ENCODE measurements at regions not wholly inside any gene's neighbourhood (a gene's known extent, or its start where the extent isn't known, plus 50 kb on each side); places are given as distances from the start of the nearest gene placed in this dataset.

DNA sequence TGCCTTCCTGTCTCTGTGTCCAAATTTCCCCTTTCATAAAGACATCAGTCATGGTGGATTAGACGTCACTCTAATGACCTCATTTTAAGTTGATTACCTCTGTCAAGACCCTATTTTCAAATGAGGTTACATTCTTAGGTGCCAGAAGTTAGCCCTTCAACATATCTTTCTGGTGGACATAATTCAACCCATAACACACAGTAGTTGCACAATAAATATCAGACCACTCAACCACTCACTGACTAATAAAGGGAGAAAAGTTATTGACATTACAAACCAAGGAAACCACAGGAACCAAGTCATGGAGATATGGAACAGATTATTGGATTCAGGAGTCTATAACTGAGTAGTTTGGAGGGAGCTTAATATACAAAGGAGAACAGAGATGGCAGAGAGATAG is 377.4 kb upstream of the ACVR2A start:
- no peak for DNase-seq (ENCODE audit: low spot score)

DNA sequence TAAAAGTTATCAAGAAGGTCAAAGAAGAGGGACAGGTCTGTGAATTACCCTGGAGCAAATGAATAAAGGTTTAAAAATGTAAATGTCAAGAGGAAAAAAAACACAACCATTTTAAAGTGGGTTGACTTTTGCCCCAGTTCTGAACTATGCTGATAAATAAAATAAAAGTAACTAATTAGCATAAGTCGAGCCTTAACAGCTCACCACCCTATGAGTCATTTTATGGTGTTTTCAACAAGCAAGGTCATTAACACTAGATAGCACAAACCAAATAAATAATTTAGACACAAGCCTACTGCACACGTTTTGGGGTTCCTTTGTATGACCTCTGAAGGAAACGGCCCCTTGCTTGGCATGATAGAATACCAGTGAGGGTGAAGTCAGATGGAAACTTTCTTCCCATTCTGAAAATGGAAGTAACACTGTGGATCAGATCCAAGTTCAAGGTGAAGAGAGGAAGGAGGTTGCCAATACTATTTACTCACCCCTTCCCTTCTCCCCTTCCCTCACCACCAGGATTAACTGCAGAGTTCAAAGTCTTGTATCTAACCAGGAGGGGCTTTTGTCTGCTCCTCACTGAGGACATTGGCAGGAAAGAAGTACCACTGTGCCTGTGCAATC is 380.0 kb upstream of the ACVR2A start:
- no peak for DNase-seq (ENCODE audit: low spot score)

DNA sequence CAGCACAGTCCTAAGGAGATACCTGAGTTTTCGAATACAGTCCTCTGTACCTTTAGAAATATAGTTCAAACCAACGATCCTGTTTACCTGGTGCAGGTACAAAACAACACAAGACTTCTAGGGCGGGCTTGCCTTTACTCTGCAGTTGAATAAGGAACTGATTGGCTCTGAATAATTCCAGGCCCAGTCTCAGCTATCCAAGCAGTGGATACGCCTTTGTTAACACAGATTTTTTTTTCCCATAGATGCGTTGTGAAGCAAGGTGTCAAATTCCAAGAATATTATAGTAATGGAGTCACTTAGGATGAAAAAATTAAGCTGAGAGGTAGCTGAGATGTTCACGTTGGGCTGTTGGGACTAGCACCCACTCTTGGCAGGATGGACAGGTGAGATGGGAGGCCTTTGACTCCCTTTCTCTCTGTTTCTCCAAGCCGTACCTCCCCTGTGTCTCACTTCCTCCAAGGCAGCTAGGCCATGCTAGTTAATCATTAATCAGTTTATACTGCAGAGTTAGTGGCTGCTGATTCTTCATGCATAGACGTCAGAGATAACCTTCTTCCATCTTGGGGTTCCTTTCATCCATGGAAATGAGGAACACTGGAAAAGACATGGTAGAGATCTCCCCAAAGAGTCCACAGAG is 380.8 kb upstream of the ACVR2A start:
- DNase-seq (ENCODE audit: low spot score) = no peak

DNA sequence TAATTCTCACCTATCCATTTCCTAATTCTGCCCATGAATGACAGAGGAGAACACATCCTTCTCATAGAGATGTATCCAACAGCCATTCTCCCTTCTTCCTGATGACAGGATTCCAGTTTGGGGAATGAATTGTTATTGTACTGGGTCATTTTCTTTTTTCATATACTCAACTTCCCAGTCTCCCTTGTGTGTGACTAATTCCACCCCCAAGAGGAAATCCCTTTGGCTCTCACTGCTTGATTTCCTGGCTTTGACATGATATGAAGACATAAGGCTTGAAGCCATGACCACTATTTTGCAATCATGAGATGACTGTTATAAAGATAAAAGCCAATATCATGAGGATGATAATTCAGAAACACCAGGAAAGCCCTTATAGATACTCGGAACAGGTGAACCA is 384.7 kb upstream of the ACVR2A start:
- no peak for DNase-seq (ENCODE audit: low spot score)

DNA sequence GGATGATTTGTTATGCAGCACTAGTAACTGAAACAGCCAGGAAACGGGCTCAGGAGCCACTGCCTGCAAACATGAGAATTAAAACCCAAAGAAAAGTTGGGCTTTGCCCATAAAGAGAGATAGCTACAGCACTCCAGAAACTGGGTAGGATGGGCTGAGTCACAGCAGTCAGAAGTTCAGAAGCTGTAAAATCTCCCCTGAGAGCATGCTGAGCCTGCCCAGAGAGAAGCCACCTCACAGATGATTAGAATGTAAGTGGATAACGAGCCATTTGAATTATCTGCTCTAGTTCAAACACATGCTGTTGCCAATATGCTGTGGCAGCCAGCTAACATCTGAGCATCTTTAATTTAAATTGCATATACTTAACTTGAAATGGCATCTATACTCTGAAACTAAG is 388.1 kb upstream of the ACVR2A start:
- no peak for DNase-seq (ENCODE audit: low spot score)

DNA sequence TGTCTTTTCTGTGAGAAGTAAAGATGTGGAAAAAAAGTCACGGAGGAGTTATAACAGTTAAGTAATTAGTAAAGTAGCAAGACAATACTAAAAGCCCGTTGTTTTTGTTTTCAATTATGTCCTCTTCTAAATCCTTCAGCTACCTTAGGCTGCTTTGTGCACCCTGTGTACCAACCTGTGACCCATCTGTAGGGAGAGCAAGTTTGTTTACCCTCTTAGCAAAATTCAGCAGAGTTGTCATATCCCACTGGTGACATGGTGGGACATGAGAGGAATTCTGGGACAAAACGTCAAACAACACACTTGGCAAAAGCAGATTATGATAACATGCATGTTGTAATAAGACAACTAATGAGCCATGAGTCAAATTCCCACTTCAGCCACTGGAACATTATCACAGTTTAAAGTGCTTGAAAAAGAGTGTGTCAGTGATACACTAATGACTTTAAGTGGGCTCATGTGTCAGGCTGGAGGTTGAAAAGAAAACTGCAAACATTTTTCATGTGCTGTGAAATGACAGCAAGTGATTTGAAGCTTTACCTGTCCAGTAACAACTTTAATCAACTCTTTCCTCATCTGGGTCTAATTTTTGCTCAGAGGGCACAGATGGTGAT is 392.8 kb upstream of the ACVR2A start:
- DNase-seq (ENCODE audit: low spot score) = no peak

DNA sequence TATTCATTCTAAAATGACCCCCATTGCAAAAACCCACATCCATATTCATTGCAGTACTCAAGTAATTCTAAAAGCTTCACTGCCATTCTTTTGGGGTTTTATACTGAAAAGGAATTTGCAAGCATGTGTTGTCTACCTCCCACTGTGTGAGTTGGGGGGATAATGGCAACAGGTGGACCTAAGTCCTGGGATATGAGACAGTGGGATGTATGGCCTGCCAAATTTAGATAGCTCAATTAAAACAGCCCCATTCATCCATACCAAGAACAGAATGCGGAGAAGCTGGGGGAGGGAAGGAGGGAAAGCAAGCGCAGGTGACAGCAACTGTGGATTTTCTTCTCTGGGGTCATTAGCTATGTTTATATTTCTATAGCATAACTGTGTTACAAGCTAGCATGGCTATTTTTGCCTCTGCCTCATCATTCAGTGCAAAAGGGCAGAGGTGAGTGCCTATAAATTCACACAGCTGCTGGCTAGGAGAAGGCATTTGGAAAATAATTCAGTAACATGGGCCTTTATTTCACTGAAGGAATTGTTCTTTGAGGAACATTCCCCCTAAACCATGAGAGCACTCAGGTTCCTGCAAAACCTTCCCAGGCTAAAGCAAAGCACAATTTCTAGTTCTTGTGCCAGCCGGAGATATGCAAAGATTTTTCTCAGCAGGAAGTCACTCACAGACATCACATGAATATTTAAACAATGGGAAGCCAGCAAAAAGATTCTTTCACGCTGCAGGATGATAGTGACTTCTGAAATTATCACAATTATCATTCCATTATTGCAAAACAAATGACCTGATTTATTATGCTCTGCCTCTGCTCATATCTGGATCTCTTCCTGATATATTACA is 393.9 kb upstream of the ACVR2A start:
- DNase-seq (ENCODE audit: low spot score) = no peak

DNA sequence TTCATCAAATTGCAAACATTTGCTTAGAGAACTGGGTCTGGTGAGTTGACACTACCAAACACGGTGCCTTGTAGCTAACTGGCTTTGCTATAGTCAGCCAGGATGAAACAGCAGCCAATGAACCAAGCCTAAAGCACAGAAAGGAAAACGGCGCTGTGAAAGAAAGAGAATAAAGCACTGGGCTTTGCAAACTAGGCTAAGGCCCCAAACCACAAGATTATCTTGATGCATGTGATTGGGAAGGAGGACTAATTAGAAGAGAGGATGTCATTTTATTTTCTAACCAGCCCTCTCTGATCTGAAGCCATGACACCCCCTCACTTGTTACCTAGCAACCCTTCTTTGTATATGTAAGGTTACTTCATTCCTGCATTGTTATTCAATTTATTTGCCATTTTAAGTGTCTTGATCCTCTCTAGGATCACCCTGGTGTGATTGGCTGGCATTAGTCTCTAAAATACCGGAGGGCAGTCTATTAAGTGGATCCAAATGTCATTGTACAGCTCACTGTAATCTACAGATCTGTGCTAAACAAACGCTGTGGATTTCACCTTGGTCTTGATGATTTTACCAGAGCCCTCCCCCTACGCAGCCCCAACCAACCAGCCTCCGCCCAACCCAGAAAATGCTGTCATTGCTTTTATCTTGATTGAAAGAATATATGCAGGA is 395.4 kb upstream of the ACVR2A start:
- DNase-seq (ENCODE audit: low spot score) = no peak

DNA sequence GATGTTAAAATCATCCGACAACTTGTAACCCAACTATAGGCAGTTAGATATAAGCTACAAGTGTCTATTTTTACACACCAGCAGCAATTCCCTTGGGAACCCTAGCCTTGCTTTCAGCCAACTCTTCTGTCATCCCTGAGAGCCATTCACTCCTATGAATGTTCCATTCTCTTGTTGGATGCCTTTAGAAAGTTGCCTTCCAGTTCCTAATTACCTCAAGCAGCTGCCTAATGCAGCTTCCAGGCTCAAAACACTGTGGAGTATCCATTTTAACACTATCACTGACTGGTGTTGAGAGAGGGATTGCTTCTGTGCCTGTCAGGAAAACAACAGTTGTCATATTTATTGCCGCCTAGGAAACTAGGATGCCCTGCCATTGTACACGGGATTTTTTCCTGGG is 402.0 kb upstream of the ACVR2A start:
- DNase-seq (ENCODE audit: low spot score) = no peak

DNA sequence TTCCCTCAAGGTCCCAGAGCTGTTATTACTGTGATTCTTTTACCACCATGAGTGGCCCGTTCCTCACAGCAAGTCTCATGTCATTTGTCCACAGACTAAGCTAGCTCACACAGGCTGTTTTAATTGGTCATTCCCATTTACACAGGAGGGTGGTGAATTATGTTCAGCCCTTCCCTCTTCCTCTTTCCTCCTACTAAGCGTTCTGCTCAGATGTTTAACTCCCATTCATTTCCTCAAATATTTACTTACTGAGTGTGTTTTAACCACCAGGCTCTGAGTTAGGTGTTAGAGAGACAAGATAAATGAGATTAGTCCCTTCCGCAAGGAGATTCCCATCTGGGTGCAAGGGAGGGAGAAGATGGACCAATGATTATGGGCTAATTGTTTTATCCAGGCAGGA is 403.6 kb upstream of the ACVR2A start:
- DNase-seq (ENCODE audit: low spot score) = no peak

DNA sequence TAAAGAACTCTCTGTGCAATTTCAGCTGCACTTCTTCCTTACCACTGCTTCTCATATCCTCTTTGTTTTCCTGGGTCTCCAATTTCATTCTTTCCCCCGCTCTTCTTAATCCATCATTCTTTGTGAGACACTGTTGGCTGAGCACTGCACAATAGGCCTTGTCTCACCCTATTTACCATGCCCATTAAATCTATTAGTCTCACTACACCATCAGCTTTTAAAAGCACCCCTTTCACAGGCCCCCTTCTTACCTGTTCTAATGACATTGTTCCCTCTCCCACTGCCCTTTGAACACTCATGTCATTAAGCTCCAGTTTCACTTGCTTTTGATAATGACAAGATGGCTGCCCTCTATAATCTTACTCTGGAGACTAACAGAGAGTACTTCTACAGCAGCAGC is 404.1 kb upstream of the ACVR2A start:
- no peak for DNase-seq (ENCODE audit: low spot score)

DNA sequence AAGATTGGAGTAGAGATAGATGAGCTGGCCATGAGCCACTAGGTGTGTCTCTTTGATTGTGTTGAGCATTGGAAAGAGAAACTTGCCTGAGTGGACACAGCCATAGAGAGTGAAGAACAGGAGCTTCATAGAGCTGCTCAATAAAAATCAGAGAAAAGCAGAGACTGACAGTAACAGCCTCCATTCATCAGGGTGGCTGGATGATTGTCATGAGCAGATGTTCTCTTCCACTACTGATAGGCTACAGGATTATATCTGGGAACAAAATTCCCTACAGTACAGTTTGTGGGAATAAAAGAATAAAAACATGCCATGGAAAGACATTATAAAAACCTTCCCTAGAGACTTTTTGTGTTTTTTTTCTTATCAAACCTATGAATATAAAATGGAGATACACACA is 404.8 kb upstream of the ACVR2A start:
- no peak for DNase-seq (ENCODE audit: low spot score)

DNA sequence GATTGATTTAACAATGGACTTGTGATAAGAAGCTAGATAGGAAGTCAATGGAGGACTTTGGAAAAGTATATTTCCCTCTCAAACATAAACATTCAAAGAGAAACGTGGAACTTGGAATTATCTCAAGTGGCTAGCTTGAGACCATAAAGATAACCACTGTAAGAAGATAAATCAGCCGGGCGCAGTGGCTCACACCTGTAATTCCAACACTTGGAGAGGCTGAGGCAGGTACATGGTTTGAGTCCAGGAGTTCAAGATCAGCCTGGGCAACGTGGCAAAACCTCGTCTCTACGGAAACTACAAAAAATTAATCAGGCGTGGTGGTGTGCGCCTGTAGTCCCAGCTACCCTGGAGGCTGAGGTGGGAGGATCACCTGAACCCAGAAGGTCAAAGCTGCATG is 405.9 kb upstream of the ACVR2A start:
- DNase-seq (ENCODE audit: low spot score) = no peak

DNA sequence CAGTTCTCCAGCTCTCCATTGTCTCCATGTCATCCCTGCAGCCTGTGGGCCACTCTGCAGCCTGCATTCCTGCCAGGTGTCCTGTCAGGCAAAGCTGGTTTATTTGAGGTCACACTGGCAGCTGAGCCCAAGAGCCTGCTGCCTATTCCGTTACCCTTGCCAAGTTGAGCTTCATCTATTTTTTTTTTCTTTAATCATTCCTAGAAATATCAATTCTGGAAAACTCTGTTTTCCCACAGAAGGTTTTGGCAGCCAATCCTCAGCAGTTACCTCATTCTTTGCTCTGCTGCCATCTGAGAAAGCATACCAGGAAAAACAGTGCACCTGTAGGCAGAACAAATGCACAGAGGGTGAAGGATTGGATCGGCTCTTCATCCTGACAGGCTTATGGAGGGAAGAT is 411.0 kb upstream of the ACVR2A start:
- DNase-seq (ENCODE audit: low spot score) = no peak

DNA sequence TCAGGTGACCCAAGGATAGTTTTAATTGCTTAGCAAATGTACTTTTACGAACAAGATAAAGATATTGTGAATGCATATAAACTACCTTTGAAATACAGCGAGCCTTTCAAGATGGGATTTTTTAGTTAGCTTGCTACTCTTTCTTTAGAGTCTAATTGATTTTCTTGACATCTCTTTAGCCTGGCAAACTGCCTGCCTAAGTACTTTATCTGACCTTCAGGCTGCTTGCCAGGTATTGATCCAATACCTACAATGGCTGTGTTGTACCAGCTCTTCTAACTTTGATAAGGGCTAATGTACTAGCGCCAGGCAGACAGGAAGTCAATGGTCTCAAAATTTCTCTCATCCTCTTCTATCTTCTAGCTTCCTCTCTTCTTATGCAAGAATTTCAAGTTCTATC is 414.4 kb upstream of the ACVR2A start:
- DNase-seq (ENCODE audit: low spot score) = no peak

DNA sequence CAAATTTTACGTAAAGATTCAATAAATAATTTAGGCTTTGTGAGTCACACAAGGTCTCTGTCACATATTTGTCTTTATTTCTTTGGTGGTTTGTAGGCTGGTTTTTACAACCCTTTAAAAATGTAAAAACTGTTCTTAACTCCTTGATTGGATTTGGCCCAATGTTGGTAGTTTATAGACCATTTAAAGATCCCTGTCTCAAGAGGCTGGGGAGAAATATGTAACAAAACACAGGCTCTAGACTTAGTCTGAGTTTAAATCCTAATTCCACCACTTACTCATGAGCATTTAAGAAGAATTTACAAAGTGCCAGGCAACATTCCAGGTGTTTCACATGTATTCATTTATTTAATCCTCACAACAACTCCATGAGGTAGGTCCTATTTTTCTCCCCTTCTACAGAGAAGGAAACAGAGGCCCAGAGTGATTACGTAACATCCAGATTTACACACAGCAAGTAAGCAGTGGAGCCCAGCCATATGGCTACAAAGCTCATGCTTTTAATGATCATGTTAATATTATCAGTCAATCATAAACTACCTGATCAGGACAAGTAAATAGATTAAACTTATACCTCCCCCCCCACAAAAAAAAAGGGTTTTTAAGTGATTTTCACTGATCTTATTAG is 416.6 kb upstream of the ACVR2A start:
- no peak for DNase-seq (ENCODE audit: low spot score)

DNA sequence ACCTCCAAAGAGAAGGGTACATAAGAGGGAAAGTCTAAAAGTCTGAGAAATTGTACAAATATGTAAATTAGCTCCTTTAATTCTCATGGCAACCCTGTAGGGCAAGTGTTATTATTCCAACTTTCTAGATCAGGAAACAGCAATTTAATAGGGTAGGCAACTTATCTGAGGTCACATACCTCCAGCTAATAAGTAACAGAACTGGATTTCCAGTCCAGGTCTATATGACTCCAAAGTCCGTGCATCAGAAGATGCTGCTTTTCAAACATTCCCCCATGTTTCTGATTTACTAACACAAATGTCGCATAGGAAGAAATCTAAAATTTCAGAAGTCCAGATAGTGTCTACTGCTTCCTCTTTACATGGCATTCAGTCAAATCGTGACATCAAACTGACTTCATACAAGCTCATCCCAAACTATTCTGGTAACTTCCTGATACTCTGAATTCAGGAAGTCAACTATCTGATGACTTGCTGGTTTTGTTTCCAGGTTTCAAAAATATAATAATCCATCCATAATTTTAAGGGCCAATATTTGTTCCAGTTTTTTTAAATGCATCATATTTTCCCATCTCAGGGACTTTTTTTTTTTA is 419.3 kb upstream of the ACVR2A start:
- DNase-seq (ENCODE audit: low spot score) = no peak

DNA sequence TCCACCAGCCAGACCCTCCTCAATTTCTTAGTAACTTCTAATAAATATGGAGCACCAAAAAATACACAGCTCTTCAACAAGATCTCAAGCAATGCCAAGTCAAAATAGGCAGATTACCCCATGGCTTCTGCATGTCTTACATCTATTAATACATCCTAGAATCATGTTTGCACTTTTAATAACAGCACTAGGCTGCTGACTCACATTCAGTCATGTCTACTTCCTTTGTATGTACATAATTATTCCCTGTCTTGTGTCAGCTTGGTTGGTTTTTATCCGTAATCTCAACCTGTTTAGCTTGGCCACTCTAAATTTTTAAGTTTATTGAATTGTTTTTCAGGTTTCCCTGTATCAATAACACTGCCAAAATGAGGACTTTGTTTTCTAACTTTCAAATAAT is 420.1 kb upstream of the ACVR2A start:
- no peak for DNase-seq (ENCODE audit: low spot score)

DNA sequence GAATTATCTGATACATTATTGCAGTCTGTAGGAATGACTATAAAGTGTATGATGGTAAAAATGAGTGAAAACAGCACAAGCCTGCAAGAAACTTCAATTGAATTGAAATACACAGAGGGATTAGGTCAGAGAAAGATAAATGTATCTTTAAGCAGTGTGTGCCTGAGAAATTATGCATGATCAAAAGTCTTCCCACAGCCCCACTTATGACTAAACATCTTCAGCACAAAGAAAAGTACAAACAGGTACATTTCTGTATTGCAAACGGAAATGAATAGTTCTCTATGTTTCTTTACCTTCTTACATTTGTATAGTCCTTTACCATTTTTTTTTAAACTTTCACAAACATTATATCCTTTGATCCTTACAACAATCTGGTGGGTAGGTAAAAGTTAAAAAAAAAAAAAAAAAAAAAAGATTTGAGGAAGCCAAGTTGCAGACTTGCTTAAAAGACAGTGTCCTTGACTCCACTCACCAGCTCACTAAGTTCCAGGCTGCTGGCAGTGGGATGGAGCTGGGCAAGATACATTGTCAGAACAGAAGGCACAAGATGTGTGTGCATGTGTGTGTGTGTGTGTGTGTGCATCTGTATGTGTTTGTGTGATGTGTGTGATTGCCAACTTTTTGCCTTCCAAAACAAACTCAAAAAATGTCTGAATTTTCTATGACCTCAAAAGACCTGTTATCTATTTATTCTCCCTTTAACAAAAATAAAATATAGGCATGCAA is 423.7 kb upstream of the ACVR2A start:
- DNase-seq (ENCODE audit: low spot score) = no peak

DNA sequence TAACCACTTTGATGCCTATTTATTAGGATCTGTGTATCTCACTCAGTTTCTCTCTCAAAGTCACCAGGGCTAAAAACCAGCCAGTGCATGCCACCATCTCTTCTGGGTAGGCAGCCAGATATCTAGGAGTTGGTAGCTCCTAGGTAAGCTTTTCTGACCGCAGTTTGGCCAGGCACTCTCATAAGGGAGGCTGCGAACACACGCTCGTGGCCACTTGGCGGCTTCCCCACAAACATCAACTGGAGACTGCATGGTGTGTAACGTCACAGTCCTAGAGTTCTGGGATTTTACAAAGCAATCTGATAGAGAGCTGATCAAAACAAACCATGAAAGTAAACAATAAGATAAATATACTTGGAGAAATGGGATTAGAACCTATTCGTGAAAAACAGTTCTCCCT is 424.3 kb upstream of the ACVR2A start:
- no peak for DNase-seq (ENCODE audit: low spot score)

DNA sequence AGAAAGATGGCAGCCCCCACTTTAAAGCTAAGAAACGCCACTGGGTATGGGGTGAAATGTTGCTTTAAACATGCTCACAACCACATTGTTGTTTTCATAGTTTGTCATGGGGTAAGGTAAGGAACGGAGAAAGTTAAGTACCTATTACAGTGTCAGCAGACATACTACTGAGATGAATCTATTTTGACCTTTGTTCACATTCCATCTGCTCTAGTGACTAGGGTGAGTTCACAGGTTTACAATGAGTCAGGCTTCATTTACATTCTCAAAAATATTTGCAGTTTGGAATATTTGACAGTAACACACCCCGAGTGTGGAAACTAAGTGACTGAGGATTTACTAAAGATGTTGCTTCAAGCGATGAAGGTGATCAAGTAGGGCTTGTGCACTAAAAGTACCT is 428.7 kb upstream of the ACVR2A start:
- DNase-seq (ENCODE audit: low spot score) = peak; percentile 1
